ENCODE measurements at regions not wholly inside any gene's neighbourhood (a gene's known extent, or its start where the extent isn't known, plus 50 kb on each side); places are given as distances from the start of the nearest gene placed in this dataset.

- no peak for TF ChIP-seq CTCF (conservative IDR thresholded peaks at IDR 0.05 in 1 of 2, IDR thresholded peaks at IDR 0.05 in 1 of 2; ENCODE audit: extremely low read depth in 1 of 2, insufficient read depth in 1 of 2, low read depth in 1 of 2, low read length in 2 of 2)
- no peak for TF ChIP-seq EZH2 (IDR thresholded peaks at IDR 0.05; ENCODE audit: borderline replicate concordance, low read length)
These were observed 60.6 kb downstream of the SCG2 start for GRCh38 chr2:223541546-223541945.

All from mammary epithelial cell (primary cell).